Inflammatory macrophage treated with lipopolysaccharide for 1 hour (primary cell): ENCODE measurements at regions not wholly inside any gene's neighbourhood (a gene's known extent, or its start where the extent isn't known, plus 50 kb on each side); places are given as distances from the start of the nearest gene placed in this dataset.

Experiments
- DNase-seq, 2 donors: peaks; one replicate each; pipeline ENCODE4 v3.0.0-alpha.2; 2020 to 2022

DNA sequence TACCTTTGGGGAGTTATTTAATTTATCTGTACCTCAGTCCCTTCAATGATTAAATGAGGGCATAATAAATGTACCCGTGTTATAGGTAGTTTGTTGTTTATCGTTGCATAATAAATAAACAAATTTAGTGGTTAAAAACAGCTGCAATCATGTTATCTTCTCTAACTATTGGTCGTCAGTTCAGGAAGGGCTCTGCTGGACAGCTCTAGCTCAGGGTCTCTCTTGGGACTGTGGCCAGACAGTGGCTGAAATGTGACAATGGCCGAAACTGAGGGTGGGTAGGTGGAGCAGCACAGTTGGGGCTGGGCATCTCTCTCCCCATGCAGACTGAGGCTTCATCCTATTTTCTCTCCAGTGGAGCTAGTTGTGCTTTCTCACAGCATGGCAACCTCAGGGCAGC, 632.1 kb upstream of the HS6ST1 start:
- DNase-seq: no peak

DNA sequence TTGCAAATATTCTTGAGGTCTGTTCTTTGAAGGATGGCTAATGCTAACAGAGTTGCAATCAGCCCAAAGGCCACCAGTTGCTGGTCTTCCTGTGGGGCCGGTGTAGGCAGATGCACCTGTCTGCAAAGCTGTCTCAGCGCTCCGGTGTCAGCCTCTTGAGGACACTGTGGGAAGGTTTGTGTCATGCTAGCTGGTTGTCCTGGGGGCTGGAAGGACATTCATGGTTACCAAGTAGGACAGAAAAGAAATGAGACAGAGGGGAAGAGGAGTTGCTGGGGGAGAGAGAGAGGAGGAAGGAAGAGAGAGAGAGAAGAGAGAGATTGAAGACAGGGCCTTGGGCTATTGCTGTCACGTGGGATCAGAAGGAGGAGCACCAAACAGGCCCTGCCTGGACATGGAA, 639.6 kb upstream of the HS6ST1 start:
- no peak for DNase-seq

DNA sequence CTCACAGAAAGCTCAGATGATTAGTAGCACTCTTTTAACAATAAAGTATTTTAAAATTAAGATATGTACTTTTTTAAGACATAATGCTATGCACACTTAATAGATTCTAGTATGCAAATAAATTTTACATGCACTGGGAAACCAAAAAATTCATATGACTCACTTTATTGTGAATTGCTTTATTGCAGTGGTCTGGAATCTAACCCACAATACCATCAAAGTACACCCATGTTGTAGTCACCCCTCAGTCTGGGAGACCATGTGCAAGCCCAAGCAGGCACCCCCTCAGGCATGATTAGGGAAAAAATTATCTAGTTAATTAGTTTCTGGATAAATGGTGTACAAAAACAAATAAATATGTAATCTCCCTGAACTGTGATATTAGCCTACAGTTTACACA, 649.0 kb upstream of the HS6ST1 start:
- no peak for DNase-seq

DNA sequence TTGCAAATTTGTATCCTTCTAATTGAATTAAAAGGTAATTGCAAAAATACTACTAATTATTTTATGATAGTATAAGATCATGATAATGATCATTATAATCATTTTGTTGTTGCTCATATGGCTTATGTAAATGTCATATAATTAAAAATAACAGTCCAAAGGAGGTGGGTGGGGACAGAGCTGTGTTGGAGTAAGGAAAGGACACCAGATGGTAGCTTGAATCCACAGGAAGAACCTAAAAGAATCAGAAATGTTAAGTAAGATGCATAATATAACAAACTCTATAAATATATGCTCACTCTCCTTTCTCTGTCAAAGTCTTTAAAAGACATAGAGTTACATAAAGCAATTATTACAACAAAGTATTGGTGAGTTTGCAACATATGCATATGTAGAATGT, 650.7 kb upstream of the HS6ST1 start:
- DNase-seq: no peak

DNA sequence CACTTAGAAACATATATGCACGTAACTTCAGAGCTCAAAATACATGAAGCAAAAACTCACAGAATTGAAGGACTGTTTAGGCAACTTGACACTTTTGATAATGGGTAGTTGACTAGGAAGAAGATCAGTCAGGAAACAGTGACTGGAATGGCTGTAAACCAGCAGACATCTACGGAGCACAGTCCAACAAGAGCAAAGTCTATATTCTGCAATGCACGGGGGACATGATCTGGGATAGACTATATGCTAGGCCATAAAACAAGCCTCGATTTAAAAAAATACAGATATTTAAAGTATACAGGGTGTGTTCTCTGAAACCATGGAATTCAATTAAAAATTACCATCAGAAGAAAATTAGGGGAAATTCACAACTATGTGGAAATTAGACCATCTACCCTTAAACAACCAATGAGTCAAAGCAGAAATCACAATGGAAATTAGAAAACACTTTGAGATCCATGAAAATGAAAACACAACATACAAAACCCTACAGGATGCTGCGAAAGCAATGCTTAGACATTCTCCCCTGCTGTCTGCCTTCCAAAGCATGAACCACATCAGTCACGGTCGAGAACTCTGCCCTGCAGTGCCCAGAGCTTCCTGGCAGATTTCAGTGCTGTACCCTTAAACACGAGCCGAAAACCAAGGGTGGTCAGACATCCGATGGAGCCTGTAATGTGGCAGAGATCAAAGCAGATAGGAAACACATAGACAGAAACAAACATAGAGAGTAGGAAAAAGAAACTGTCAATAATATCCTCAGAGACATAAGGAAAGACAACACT, 651.9 kb upstream of the HS6ST1 start:
- DNase-seq: no peak

DNA sequence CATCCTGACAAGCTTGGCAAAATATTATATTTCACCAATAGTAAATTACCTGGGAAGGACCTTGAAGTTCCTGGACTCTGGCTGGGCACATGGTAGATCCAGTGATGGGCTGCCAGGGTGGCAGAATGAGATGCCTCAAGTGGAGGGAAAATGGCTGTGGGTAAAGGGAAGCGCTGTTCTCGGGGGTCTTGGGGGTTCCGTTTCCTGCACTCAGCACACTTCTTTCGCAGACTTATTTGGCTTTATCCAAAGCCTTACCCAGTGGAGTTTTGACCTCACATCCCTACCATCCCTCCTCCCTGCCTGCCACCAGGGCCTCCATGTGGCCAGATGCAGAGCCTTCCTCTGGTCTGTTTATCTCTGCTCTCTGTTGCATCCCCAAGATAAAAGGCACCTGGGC, 654.9 kb upstream of the HS6ST1 start:
- no peak for DNase-seq

DNA sequence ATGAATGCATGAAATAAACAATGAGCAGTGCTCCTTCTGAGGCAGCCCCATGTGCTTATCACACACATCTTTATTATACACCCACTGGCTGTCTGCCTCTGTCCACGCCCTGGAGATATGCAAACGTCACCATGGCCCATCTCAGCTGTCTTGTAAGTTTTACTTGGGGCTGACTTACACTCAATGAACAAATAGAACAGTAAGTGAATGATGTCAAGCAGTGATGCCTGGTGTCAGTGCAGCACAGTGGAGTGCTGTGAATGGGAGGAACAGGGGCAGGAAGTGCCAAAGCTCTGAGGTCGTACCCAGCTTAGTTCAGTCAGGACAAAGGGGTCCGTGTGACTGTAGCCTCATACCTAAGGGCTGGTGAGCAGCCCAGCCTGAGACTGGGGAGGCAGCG, 659.5 kb upstream of the HS6ST1 start:
- no peak for DNase-seq

- DNase-seq: no peak
Measured at GRCh38 chr2:128979182-128979581, 660.5 kb upstream of the HS6ST1 start.

- DNase-seq: no peak
Measured at GRCh38 chr2:128980475-128980874, 661.8 kb upstream of the HS6ST1 start.

DNA sequence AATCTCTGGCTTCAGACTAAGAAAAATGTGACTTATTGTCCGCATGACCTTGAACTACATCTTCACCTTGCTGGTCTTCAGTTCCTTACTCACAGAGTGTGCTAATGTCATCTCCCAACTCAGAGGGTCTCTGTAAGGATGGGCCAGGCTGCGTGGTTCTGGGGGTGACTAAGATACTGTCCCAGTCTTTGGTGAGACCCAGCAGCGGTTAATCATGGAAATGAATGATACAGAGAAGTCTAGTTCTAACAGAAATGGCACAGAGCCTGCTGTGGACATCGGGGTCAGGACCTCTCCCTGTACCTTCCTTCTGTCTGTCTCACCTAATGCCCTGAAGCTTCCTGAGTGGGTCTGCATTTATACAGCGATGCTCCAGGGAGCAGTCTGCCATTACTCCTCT, 662.7 kb upstream of the HS6ST1 start:
- DNase-seq: no peak

DNA sequence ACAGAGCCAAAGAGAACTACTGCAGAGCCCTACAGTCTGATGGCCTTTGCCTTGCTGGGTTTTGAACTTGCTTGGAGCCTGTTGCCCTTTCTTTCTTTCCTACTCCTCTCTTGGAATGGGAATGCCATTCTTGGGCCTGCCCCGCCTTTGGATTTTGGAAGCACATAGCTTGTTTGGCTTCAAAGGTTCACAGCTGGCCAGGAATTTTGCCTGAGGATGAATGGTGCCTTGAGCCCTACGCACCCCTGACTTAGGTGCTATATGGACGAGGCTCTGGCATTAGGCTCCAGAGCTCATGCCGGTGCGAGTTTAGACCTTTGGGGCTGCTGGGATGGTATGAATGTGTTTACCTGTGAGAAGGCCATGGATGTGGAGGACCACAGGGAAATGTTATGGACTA, 663.3 kb upstream of the HS6ST1 start:
- DNase-seq: no peak

GRCh38 chr2:128982670-128983069, 664.0 kb upstream of the HS6ST1 start:
- DNase-seq: no peak

GRCh38 chr2:128983094-128983493, 664.4 kb upstream of the HS6ST1 start:
- no peak for DNase-seq

DNA sequence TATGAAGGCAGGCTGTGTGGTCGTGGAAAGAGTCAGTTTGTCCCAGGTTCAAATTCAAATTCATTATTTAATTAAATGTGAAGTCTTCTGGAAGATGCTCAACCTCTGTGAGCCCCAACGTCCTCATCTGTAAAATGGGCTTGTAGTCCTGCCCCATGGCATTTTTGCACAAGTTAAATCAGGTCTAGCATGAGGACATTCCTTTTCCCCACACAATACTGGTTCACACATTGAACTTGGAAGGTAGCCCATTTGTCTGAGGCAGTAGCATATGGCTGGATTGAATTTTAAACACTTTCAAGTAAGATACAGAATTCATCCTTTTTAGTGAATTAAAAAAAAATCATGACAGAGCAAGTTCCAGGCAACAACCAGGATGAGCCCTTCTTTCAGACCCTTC, 665.4 kb upstream of the HS6ST1 start:
- DNase-seq: no peak

DNA sequence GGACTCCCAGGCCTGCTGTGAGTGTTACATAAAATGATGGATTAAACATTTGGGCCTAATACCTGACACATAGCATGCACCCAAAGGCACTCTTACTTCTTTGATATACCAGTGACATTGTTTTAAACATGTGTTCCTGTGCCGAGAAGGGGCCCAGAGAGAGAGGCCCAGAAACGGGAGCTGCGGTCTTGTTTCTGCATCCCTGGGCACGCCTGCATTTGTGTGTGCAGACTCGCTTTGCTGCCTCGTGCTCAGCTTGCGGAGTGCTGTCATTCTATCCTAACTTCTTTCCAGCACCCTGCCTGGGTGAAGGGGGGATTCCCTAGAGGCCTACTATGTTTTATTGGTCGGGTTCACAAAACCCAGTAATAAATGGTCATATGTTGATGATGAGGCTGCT, 666.2 kb upstream of the HS6ST1 start:
- no peak for DNase-seq

GRCh38 chr2:128986026-128986715, 667.5 kb upstream of the HS6ST1 start:
- no peak for DNase-seq

DNA sequence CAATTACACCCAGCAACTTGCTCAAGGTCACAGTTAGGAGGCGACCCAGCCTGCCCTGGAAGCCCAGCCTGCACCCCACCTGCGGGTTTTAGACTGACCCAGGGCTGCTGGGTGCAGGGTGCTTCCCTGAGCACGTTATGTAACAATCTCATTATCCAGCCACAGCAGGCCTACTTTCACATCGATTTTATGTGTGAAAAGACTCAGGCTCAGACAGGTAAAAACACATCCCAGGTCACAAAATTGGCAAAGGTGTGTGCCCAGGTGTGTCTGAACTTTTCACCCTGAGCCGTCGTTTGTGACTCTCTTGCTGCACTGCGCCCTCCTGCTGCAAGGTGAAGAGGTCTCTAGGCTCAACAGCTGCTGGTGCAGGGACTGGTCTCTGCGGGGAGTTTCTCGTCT, 668.2 kb upstream of the HS6ST1 start:
- no peak for DNase-seq

- no peak for DNase-seq
Measured at GRCh38 chr2:128988326-128988725, 669.7 kb upstream of the HS6ST1 start.

DNA sequence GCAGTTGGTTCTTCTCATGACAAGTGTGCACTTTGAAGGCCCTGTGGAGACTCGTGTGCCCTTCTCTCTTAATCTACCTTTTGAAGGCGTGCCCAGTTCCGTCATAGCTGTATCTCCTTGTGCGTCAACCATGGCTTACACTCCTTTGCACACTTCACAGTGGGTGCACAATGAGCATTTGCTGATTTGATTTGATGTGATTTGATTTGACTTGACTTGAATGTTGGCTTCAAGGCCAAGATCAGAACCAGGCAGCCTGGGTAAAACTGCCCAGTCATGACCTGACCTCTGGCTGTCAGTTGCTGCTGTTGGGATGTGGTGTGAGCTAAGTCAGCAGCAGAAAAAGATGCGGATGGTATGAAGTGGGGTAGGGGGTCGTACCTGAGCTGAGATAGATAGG, 670.3 kb upstream of the HS6ST1 start:
- DNase-seq: no peak

DNA sequence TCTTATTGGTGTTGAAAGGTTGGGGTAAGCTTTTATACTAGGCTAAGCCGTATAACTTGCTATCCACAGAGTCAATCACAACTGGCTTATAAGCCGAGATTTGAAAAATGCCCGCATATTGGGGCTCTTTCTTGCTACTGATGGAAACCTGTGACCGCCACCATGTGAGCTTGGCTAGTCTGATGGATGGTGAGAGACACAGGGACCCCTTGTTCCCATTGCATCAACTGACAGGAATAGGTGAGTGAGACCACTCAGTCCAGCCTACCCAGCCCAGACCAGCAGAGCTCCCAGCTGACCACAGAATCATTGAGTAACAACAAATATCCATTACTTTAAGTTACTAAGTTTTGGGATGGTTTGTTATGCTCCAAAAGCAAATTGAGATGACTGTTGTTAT, 676.4 kb upstream of the HS6ST1 start:
- DNase-seq: no peak

GRCh38 chr2:128996078-128996477, 677.4 kb upstream of the HS6ST1 start:
- DNase-seq: no peak

GRCh38 chr2:128997166-128997866, 678.6 kb upstream of the HS6ST1 start:
- no peak for DNase-seq

DNA sequence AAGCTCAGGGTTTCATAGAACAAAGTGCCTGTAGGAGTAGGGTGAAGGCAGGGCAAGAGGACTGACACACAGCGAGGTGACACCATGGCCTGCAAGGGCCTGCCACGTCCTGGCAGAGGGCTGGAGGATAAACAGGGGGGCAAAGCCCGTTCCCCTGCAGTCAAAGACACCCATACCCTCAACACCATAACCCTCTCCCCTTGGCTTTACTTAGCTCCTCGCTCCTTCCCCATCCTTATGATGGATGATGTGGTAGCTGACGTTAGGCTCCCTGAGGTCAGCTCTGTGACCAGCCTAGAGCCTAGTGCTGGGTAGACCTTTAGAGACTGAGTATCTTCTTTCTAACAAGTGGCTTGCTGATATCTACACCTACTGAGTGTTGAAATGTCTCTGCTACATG, 683.3 kb upstream of the HS6ST1 start:
- no peak for DNase-seq

GRCh38 chr2:129002751-129003150, 684.1 kb upstream of the HS6ST1 start:
- DNase-seq: no peak
